ENCODE measurements at regions not wholly inside any gene's neighbourhood (a gene's known extent, or its start where the extent isn't known, plus 50 kb on each side); places are given as distances from the start of the nearest gene placed in this dataset.

DNA sequence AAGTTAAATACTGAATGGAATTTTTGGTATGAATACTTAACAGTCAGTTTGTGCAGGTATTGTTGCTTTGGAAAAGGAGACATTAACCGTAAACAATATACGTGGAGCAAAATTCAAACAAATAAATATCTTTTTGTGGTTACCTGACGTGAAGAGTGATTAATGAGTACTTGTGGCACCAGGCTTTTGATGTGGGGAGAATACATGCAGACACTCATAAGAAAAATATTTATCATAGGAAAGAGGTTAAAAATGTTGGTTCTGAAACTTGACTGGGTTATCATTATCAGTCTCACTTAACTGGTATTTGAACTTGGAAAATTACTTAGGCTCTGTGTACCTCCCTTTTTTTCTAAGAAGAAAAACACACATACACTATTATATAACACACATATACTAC is 136.4 kb upstream of the NDST4 start:
- no peak overlapping the region for H3K4me2 ChIP-seq (ENCODE audit: low read length)
- no peaks in the 10 kb centered on the region for H3K9me3 ChIP-seq (ENCODE audit: low read length)
- H2AFZ ChIP-seq (ENCODE audit: low read length) = no peak overlapping the region
- TF ChIP-seq, protein P1, sequence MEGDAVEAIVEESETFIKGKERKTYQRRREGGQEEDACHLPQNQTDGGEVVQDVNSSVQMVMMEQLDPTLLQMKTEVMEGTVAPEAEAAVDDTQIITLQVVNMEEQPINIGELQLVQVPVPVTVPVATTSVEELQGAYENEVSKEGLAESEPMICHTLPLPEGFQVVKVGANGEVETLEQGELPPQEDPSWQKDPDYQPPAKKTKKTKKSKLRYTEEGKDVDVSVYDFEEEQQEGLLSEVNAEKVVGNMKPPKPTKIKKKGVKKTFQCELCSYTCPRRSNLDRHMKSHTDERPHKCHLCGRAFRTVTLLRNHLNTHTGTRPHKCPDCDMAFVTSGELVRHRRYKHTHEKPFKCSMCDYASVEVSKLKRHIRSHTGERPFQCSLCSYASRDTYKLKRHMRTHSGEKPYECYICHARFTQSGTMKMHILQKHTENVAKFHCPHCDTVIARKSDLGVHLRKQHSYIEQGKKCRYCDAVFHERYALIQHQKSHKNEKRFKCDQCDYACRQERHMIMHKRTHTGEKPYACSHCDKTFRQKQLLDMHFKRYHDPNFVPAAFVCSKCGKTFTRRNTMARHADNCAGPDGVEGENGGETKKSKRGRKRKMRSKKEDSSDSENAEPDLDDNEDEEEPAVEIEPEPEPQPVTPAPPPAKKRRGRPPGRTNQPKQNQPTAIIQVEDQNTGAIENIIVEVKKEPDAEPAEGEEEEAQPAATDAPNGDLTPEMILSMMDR (conservative IDR thresholded peaks at IDR 0.05; ENCODE audit: low read depth, low read length) = no peak
- no peak for TF ChIP-seq EZH2 (IDR thresholded peaks at IDR 0.05; ENCODE audit: low read length, unreplicated experiment)
- no peak for TF ChIP-seq EZH2phosphoT487 (IDR thresholded peaks at IDR 0.05; ENCODE audit: borderline replicate concordance, low read length)
- no peaks in the 10 kb centered on the region for H3K9me2 ChIP-seq (replicated peaks; ENCODE audit: low read length)
- intact Hi-C loops (cut with micrococcal nuclease) = no loop called here
- DNase-seq (peak; percentile 3), ATAC-seq (no peak)
- H3K4me1 ChIP-seq (ENCODE audit: insufficient read depth, low read length) = no peaks in the 10 kb centered on the region
- H3K9ac ChIP-seq (ENCODE audit: low read length) = no peak overlapping the region
- ChIA-PET CTCF (no interaction called here), POLR2A (ENCODE audit: unreplicated experiment) (no interaction called here)
- H3K27me3 ChIP-seq (ENCODE audit: low read length) = no peaks in the 10 kb centered on the region
- no peaks in the 10 kb centered on the region for H3F3A ChIP-seq (ENCODE audit: low read length, unreplicated experiment)
- H4K20me1 ChIP-seq (ENCODE audit: low read length) = no peaks in the 10 kb centered on the region
- no peaks in the 10 kb centered on the region for H3K36me3 ChIP-seq (ENCODE audit: low read depth, low read length)
- BruUV-seq (replicated peaks) = no TSS peak
- H3K4me3 ChIP-seq (ENCODE audit: low read length) = no peak overlapping the region
- H3K27ac ChIP-seq (ENCODE audit: low read length) = no peak overlapping the region
- H3K79me2 ChIP-seq (ENCODE audit: low read length) = no peaks in the 10 kb centered on the region

DNA sequence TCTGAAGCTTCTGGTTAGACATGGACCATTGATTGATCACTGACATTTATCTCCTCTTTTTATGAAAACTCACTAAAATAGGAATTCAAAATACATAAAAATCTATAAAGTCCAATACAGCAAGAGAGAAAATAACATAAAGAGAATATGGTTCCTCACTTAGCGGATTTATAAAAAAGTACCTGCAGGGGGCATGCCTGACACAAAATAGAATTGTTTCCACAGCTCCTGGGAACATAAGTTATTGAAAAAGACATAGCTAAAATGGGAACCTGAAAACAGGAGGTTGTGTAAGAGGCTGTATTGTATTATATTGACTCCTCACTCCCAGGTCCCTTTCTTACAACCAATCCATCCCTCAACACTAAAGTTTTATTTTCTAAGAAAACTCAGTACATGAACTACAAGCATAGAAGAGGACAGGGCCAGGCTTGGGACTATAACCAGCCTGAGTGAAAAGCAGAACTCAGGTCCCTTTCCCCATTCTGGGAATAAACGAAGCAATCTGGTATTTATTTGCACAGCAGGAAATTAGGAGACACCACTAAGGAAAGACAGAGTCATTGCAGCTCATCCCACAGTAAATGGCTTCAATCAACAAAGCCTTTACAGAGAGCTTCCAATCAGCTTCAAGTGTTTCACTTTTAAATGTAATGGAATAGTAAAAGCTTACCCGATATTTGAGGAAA is 121.1 kb upstream of the NDST4 start:
- Histone ChIP-seq H3K4me1 (ENCODE audit: insufficient read depth, low read length) (no peaks in the 10 kb centered on the region), H3K27ac (ENCODE audit: low read length) (no peak overlapping the region), H3K4me3 (ENCODE audit: low read length) (no peak overlapping the region), H2AFZ (ENCODE audit: low read length) (peak overlapping the region; percentile 50; the same call in 1 of the 2 replicates), H3K9me3 (ENCODE audit: low read length) (no peaks in the 10 kb centered on the region), H3K9ac (ENCODE audit: low read length) (no peak overlapping the region), H3K36me3 (ENCODE audit: low read depth, low read length) (no peaks in the 10 kb centered on the region), H3K79me2 (ENCODE audit: low read length) (no peaks in the 10 kb centered on the region), H3K27me3 (ENCODE audit: low read length) (no peaks in the 10 kb centered on the region), H3K4me2 (ENCODE audit: low read length) (no peak overlapping the region; the same call in 1 of the 2 replicates), H4K20me1 (ENCODE audit: low read length) (no peaks in the 10 kb centered on the region), H3K9me2 (replicated peaks; ENCODE audit: low read length) (no peaks in the 10 kb centered on the region), H3F3A (ENCODE audit: low read length, unreplicated experiment) (no peaks in the 10 kb centered on the region)
- ChIA-PET CTCF (interaction anchor here (0.5 to 1.4 kb wide), 4 partner anchors 112 to 302 kb away, joined by 3 to 11 read pairs (median 4); no protein-coding TSS in a partner anchor), POLR2A (ENCODE audit: unreplicated experiment) (interaction anchor here (0.7 kb wide), 1 partner anchor 1202 kb away, joined by 3 read pairs; no protein-coding TSS in a partner anchor)
- no peak for TF ChIP-seq EZH2 (IDR thresholded peaks at IDR 0.05; ENCODE audit: low read length, unreplicated experiment)
- TF ChIP-seq, protein P1 (conservative IDR thresholded peaks at IDR 0.05; ENCODE audit: low read depth, low read length) = peak; percentile 49
- intact Hi-C loops (cut with micrococcal nuclease) = loop anchor here (1.0 to 10.0 kb wide), 5 partner anchors 140 to 618 kb away; no protein-coding TSS in a partner anchor
- DNase-seq = peak; percentile 42
- BruUV-seq (replicated peaks) = no TSS peak
- ATAC-seq = peak; percentile 56

DNA sequence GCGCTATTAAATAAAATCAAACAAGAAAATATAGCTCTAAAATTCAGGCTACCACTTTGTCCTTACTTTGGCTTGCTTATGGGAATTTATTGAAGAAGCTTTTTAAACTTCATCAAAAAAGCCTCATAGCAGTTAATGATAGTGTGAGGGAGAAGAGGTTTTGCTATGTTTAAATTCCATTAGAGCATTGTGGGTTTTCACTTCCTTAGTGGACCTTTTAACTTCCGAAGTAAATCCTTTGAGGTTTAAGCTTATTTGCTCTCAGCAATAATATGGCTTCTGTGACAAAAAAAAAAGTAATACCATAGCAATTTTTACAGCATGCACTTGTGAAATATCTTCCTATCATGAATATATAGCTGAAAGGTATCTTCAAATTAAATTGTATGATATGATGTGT is 120.2 kb upstream of the NDST4 start:
- H2AFZ ChIP-seq (ENCODE audit: low read length) = no peak overlapping the region
- intact Hi-C loops (cut with micrococcal nuclease) = loop anchor here (5.0 to 10.0 kb wide), 2 partner anchors 139 to 451 kb away; no protein-coding TSS in a partner anchor

More for the DNA sequence above, 120.2 kb upstream of the NDST4 start:
- no peaks in the 10 kb centered on the region for H3K79me2 ChIP-seq (ENCODE audit: low read length)
- no peak overlapping the region for H3K4me3 ChIP-seq (ENCODE audit: low read length)
- TF ChIP-seq EZH2phosphoT487 (IDR thresholded peaks at IDR 0.05; ENCODE audit: borderline replicate concordance, low read length) (no peak), EZH2 (IDR thresholded peaks at IDR 0.05; ENCODE audit: low read length, unreplicated experiment) (no peak)
- TF ChIP-seq, protein P1 (conservative IDR thresholded peaks at IDR 0.05; ENCODE audit: low read depth, low read length) = no peak
- H3K9me3 ChIP-seq (ENCODE audit: low read length) = no peaks in the 10 kb centered on the region
- H3K36me3 ChIP-seq (ENCODE audit: low read depth, low read length) = no peaks in the 10 kb centered on the region
- H3K27me3 ChIP-seq (ENCODE audit: low read length) = no peaks in the 10 kb centered on the region
- no peaks in the 10 kb centered on the region for H3K9me2 ChIP-seq (replicated peaks; ENCODE audit: low read length)
- no peak for ATAC-seq
- no TSS peak for BruUV-seq (replicated peaks)
- no peaks in the 10 kb centered on the region for H3K4me1 ChIP-seq (ENCODE audit: insufficient read depth, low read length)
- no peak overlapping the region for H3K4me2 ChIP-seq (ENCODE audit: low read length)
- H3K9ac ChIP-seq (ENCODE audit: low read length) = no peak overlapping the region
- no peaks in the 10 kb centered on the region for H3F3A ChIP-seq (ENCODE audit: low read length, unreplicated experiment)
- DNase-seq = no peak
- no peaks in the 10 kb centered on the region for H4K20me1 ChIP-seq (ENCODE audit: low read length)
- no peak overlapping the region for H3K27ac ChIP-seq (ENCODE audit: low read length)
- ChIA-PET POLR2A (ENCODE audit: unreplicated experiment) (interaction anchor here (0.6 kb wide), 1 partner anchor 77 kb away, joined by 3 read pairs; no protein-coding TSS in a partner anchor), CTCF (no interaction called here)

All from PC-3 (cell line).